ENCODE measurements at regions not wholly inside any gene's neighbourhood (a gene's known extent, or its start where the extent isn't known, plus 50 kb on each side); places are given as distances from the start of the nearest gene placed in this dataset.
"Not testable (repeated sequence)": the region's sequence is repeated elsewhere in the genome, so short reads cannot be mapped to it uniquely, and the experiment has no call there.

- CTCF ChIA-PET = no interaction called here
Observed at GRCh38 chr17:45581860-45582259, 91.3 kb upstream of the PLEKHM1 start.

GRCh38 chr17:45584092-45585036, 93.8 kb upstream of the PLEKHM1 start:
- DNase-seq = peak; percentile 67 to 92 (median 91)
- H3K36me3 ChIP-seq (ENCODE audit: control insufficient read depth in 4 of 4, insufficient read depth in 4 of 4, low read length in 3 of 4) = peaks cover 0 to 15% (median 14%) of the 10 kb centered on the region in 4 experiments
- H3K27me3 ChIP-seq (replicated peaks in 2 of 5; ENCODE audit: control insufficient read depth in 4 of 5, insufficient read depth in 5 of 5, low read length in 4 of 5) = no peaks in the 10 kb centered on the region
- peaks cover 10 to 34% (median 26%) of the 10 kb centered on the region in 4 experiments for H3K4me1 ChIP-seq (ENCODE audit: control extremely low read depth in 1 of 4, control insufficient read depth in 4 of 4, insufficient read depth in 4 of 4, low read length in 3 of 4)
- peak overlapping the region; percentile 94 to 98 for H3K27ac ChIP-seq (ENCODE audit: insufficient read depth in 1 of 2, low read depth in 1 of 2, low read length in 2 of 2, poor library complexity in 1 of 2, severe bottlenecking in 2 of 2)
- no peaks in the 10 kb centered on the region for H3K9me3 ChIP-seq (ENCODE audit: control extremely low read depth in 1 of 5, control insufficient read depth in 4 of 5, insufficient read depth in 2 of 5, low read depth in 1 of 5, low read length in 4 of 5)
- WGBS (ENCODE audit: insufficient coverage) = 0% methylated on average over 41 of the region's 62 CpGs
- ChIA-PET CTCF (no interaction called here), POLR2A (no interaction called here)
- peak overlapping the region; percentile 82 to 99 (median 90) for H3K4me3 ChIP-seq (ENCODE audit: control insufficient read depth in 1 of 7, extremely low read depth in 1 of 7, insufficient read depth in 4 of 7, low read depth in 2 of 7, low read length in 6 of 7)

More at GRCh38 chr17:45581860-45582259, 91.3 kb upstream of the PLEKHM1 start:
- H3K36me3 ChIP-seq (ENCODE audit: control insufficient read depth in 4 of 4, insufficient read depth in 4 of 4, low read length in 3 of 4) = peaks cover 0 to 22% (median 17%) of the 10 kb centered on the region in 4 experiments
- POLR2A ChIA-PET = no interaction called here
- 82% methylated on average over 6 of the region's 9 CpGs for WGBS (ENCODE audit: insufficient coverage)
- no peaks in the 10 kb centered on the region for H3K9me3 ChIP-seq (ENCODE audit: control extremely low read depth in 1 of 5, control insufficient read depth in 4 of 5, insufficient read depth in 2 of 5, low read depth in 1 of 5, low read length in 4 of 5)
- peak overlapping the region in 1 of 2 experiments; percentile 28 for H3K27ac ChIP-seq (ENCODE audit: insufficient read depth in 1 of 2, low read depth in 1 of 2, low read length in 2 of 2, poor library complexity in 1 of 2, severe bottlenecking in 2 of 2)
- H3K4me1 ChIP-seq (ENCODE audit: control extremely low read depth in 1 of 4, control insufficient read depth in 4 of 4, insufficient read depth in 4 of 4, low read length in 3 of 4) = peaks cover 10 to 39% (median 25%) of the 10 kb centered on the region in 4 experiments
- no peaks in the 10 kb centered on the region for H3K27me3 ChIP-seq (replicated peaks in 2 of 5; ENCODE audit: control insufficient read depth in 4 of 5, insufficient read depth in 5 of 5, low read length in 4 of 5)
- DNase-seq = no peak
- no peak overlapping the region for H3K4me3 ChIP-seq (ENCODE audit: control insufficient read depth in 1 of 7, extremely low read depth in 1 of 7, insufficient read depth in 4 of 7, low read depth in 2 of 7, low read length in 6 of 7)

- peak overlapping the region; percentile 94 to 98 for H3K27ac ChIP-seq (ENCODE audit: insufficient read depth in 1 of 2, low read depth in 1 of 2, low read length in 2 of 2, poor library complexity in 1 of 2, severe bottlenecking in 2 of 2)
- H3K27me3 ChIP-seq (replicated peaks in 2 of 5; ENCODE audit: control insufficient read depth in 4 of 5, insufficient read depth in 5 of 5, low read length in 4 of 5); H3K9me3 ChIP-seq (ENCODE audit: control extremely low read depth in 1 of 5, control insufficient read depth in 4 of 5, insufficient read depth in 2 of 5, low read depth in 1 of 5, low read length in 4 of 5); CTCF ChIA-PET; POLR2A ChIA-PET: not testable (repeated sequence)
- peaks cover 0 to 13% (median 11%) of the 10 kb centered on the region in 4 experiments for H3K36me3 ChIP-seq (ENCODE audit: control insufficient read depth in 4 of 4, insufficient read depth in 4 of 4, low read length in 3 of 4)
- peak; percentile 84 to 95 (median 94) for DNase-seq
- 0% methylated on average over 19 of the region's 56 CpGs for WGBS (ENCODE audit: insufficient coverage)
- H3K4me3 ChIP-seq (ENCODE audit: control insufficient read depth in 1 of 7, extremely low read depth in 1 of 7, insufficient read depth in 4 of 7, low read depth in 2 of 7, low read length in 6 of 7) = peak overlapping the region; percentile 30 to 99 (median 90)
- peaks cover 10 to 34% (median 26%) of the 10 kb centered on the region in 4 experiments for H3K4me1 ChIP-seq (ENCODE audit: control extremely low read depth in 1 of 4, control insufficient read depth in 4 of 4, insufficient read depth in 4 of 4, low read length in 3 of 4)
Observed at GRCh38 chr17:45585037-45585733, 94.7 kb upstream of the PLEKHM1 start.

DNA sequence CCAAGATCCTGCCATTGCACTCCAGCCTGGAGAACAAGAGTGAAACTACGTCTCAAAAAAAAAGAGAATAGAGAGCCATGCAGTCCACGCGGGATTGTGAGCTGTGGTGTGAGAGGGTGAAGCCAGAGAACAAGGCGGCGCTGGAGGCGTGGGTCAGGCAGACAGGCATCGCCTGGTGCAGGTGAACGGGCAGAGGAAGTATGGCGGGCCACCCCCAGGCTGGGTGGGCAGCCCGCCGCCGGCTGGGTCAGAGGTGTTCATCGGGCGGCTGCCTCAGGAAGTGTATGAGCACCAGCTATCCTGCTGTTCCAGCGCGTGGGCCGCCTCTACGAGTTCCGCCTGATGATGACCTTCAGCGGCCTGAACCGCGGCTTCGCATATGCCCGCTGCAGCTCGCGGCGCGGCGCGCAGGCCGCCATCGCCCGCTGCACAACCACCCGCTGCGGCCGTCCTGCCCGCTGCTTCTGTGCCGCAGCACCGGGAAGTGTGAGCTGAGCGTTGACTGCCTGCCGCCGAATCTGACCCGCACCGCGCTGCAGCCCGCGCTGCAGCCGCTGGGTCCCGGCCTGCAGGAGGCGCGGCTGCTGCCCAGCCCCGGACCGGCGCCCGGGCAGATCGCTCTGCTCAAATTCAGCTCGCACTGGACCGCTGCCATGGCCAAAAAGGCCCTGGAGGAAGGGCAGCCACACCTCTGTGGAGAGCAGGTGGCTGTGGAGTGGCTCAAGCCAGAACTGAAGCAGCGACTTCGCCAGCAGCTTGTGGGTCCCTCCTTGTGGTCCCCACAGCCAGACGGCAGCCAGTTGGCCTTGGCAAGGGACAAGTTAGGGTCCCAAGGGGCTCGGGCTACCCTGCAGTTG, 95.5 kb upstream of the PLEKHM1 start:
- DNase-seq = peak in 2 of 3 donors; percentile 31 to 39
- CTCF ChIA-PET; H3K9me3 ChIP-seq (ENCODE audit: control extremely low read depth in 1 of 5, control insufficient read depth in 4 of 5, insufficient read depth in 2 of 5, low read depth in 1 of 5, low read length in 4 of 5); H3K27me3 ChIP-seq (replicated peaks in 2 of 5; ENCODE audit: control insufficient read depth in 4 of 5, insufficient read depth in 5 of 5, low read length in 4 of 5); POLR2A ChIA-PET: not testable (repeated sequence)
- H3K27ac ChIP-seq (ENCODE audit: insufficient read depth in 1 of 2, low read depth in 1 of 2, low read length in 2 of 2, poor library complexity in 1 of 2, severe bottlenecking in 2 of 2) = peak overlapping the region in 1 of 2 experiments; percentile 98
- H3K36me3 ChIP-seq (ENCODE audit: control insufficient read depth in 4 of 4, insufficient read depth in 4 of 4, low read length in 3 of 4) = peaks cover 0 to 13% (median 11%) of the 10 kb centered on the region in 4 experiments
- WGBS (ENCODE audit: insufficient coverage) = 6% methylated on average over 7 of the region's 62 CpGs
- H3K4me1 ChIP-seq (ENCODE audit: control extremely low read depth in 1 of 4, control insufficient read depth in 4 of 4, insufficient read depth in 4 of 4, low read length in 3 of 4) = peaks cover 10 to 31% (median 26%) of the 10 kb centered on the region in 4 experiments
- peak overlapping the region; percentile 50 to 99 (median 90) for H3K4me3 ChIP-seq (ENCODE audit: control insufficient read depth in 1 of 7, extremely low read depth in 1 of 7, insufficient read depth in 4 of 7, low read depth in 2 of 7, low read length in 6 of 7)

DNA sequence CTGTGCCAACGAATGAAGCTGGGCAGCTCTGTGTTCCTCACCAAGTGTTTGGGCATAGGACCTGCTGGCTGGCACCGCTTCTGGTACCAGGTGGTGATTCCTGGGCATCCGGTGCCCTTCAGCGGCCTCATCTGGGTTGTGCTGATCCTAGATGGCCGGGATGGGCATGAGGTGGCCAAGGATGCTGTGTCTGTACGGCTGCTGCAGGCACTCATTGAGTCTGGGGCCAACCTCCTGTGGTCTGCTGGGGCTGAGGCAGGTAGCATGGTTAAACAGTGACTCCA, 96.1 kb upstream of the PLEKHM1 start:
- DNase-seq; CTCF ChIA-PET; POLR2A ChIA-PET; H3K36me3 ChIP-seq (ENCODE audit: control insufficient read depth in 4 of 4, insufficient read depth in 4 of 4, low read length in 3 of 4); H3K27ac ChIP-seq (ENCODE audit: insufficient read depth in 1 of 2, low read depth in 1 of 2, low read length in 2 of 2, poor library complexity in 1 of 2, severe bottlenecking in 2 of 2); H3K9me3 ChIP-seq (ENCODE audit: control extremely low read depth in 1 of 5, control insufficient read depth in 4 of 5, insufficient read depth in 2 of 5, low read depth in 1 of 5, low read length in 4 of 5); H3K27me3 ChIP-seq (replicated peaks in 2 of 5; ENCODE audit: control insufficient read depth in 4 of 5, insufficient read depth in 5 of 5, low read length in 4 of 5): not testable (repeated sequence)
- H3K4me1 ChIP-seq (ENCODE audit: control extremely low read depth in 1 of 4, control insufficient read depth in 4 of 4, insufficient read depth in 4 of 4, low read length in 3 of 4) = peaks cover 10 to 31% (median 26%) of the 10 kb centered on the region in 4 experiments
- H3K4me3 ChIP-seq (ENCODE audit: control insufficient read depth in 1 of 7, extremely low read depth in 1 of 7, insufficient read depth in 4 of 7, low read depth in 2 of 7, low read length in 6 of 7) = peak overlapping the region in 4 of 7 experiments; percentile 15 to 99 (median 66)
- 79% methylated on average over 2 of the region's 6 CpGs for WGBS (ENCODE audit: insufficient coverage)

GRCh38 chr17:45592433-45592923, 102.0 kb upstream of the PLEKHM1 start:
- WGBS (ENCODE audit: insufficient coverage) = no CpG with 5 or more reads among the region's 6 CpGs
- H3K4me1 ChIP-seq (ENCODE audit: control extremely low read depth in 1 of 4, control insufficient read depth in 4 of 4, insufficient read depth in 4 of 4, low read length in 3 of 4); H3K9me3 ChIP-seq (ENCODE audit: control extremely low read depth in 1 of 5, control insufficient read depth in 4 of 5, insufficient read depth in 2 of 5, low read depth in 1 of 5, low read length in 4 of 5); H3K36me3 ChIP-seq (ENCODE audit: control insufficient read depth in 4 of 4, insufficient read depth in 4 of 4, low read length in 3 of 4); POLR2A ChIA-PET; H3K27me3 ChIP-seq (replicated peaks in 2 of 5; ENCODE audit: control insufficient read depth in 4 of 5, insufficient read depth in 5 of 5, low read length in 4 of 5); H3K4me3 ChIP-seq (ENCODE audit: control insufficient read depth in 1 of 7, extremely low read depth in 1 of 7, insufficient read depth in 4 of 7, low read depth in 2 of 7, low read length in 6 of 7); H3K27ac ChIP-seq (ENCODE audit: insufficient read depth in 1 of 2, low read depth in 1 of 2, low read length in 2 of 2, poor library complexity in 1 of 2, severe bottlenecking in 2 of 2): not testable (repeated sequence)
- CTCF ChIA-PET = interaction anchor here (1.2 to 1.5 kb wide), 2 partner anchors 14 to 198 kb away, joined by 4 to 6 read pairs; no protein-coding TSS in a partner anchor
- DNase-seq = peak; percentile 38 to 78 (median 72)

All from common myeloid progenitor, CD34-positive (primary cell).